ENCODE measurements at regions not wholly inside any gene's neighbourhood (a gene's known extent, or its start where the extent isn't known, plus 50 kb on each side); places are given as distances from the start of the nearest gene placed in this dataset.

DNA sequence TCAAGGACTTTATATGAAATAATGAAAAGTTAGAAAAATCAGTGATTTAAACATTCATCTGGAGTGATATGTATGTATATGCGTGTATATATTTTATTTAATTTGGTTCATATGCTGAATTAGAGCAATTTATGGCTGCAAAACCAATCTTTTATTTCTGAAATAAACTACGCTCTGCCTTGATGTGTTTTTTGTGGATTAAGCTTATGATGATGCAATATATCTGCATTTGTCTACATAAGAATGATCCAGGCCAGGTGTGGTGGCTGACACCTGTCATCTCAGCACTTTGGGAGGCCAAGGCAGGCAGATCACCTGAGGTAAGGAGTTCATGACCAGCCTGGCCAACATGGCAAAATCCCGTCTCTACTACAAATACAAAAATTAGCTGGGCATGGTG, 1842.3 kb upstream of the CDH6 start:
- no peak for TF ChIP-seq POLR2A (IDR thresholded peaks at IDR 0.05; ENCODE audit: extremely low read depth, insufficient read length)
- TF ChIP-seq, protein P1, sequence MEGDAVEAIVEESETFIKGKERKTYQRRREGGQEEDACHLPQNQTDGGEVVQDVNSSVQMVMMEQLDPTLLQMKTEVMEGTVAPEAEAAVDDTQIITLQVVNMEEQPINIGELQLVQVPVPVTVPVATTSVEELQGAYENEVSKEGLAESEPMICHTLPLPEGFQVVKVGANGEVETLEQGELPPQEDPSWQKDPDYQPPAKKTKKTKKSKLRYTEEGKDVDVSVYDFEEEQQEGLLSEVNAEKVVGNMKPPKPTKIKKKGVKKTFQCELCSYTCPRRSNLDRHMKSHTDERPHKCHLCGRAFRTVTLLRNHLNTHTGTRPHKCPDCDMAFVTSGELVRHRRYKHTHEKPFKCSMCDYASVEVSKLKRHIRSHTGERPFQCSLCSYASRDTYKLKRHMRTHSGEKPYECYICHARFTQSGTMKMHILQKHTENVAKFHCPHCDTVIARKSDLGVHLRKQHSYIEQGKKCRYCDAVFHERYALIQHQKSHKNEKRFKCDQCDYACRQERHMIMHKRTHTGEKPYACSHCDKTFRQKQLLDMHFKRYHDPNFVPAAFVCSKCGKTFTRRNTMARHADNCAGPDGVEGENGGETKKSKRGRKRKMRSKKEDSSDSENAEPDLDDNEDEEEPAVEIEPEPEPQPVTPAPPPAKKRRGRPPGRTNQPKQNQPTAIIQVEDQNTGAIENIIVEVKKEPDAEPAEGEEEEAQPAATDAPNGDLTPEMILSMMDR (IDR thresholded peaks at IDR 0.05; ENCODE audit: low read depth, low read length), result no peak
